Activated effector memory CD4-positive, alpha-beta T cell treated with anti-CD3 and anti-CD28 coated beads, Interleukin-2, amount 50 U/mL, for 16 hours (primary cell): ENCODE measurements at regions not wholly inside any gene's neighbourhood (a gene's known extent, or its start where the extent isn't known, plus 50 kb on each side); places are given as distances from the start of the nearest gene placed in this dataset.

Source experiments
- DNase-seq: peaks from one replicate; pipeline ENCODE4 v3.0.0-alpha.2; 2020

DNA sequence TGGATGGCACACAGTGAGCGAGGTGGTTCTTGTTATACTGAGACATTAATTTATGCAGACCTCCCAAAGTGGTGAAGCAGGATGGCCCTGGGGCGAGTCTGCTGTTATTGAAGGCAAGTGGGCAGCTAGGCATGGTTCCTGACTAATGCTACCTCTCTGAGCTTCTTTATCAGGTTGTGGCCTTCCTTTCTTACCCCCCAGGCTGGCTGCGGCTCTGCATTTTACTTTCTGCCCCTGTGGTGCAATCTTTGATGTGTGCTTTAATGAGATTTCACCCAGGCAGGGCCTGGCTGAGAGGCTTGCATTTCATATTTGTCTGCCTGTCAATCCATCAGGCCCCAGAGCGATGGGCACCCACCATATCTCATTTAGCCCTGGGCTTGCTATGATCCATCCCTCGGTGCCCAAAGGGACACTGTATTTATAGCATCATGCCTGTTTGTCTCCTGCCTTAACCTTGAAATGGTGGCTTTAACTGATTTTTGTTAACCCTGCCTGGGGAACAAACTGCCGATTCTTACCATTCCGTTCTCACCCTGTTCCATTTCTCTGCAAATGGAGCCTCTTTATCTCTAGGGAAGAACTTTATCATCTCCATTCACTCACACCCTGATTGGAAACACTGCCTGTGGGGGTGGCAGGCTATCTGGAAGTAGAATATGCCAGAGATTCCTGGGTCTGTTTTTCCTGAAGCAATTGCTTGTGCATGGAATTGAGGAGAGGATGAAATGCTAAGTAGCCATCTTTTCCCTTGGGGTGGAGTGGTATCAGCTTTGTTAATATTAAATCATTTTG is 316.2 kb upstream of the THSD7B start:
- no peak for DNase-seq

DNA sequence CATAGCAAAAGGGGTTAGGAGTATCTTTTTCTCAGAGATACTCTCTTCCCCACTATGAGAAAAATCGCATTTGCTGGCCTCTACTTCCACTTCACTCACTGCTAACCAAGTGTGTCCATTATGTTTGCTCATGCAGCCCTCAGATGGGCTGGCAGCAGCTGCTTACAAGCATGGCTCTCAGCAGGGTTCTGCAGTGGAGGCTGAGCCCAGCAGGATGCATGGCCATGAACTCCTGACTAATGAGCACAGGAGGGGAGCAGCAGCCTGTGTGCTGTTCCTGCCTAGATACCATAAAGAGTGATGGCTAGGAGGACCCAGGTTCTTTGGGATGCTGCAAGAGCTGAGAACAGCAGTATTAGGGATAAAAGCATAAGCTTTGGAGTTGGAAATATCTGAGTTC is 316.9 kb upstream of the THSD7B start:
- no peak for DNase-seq

DNA sequence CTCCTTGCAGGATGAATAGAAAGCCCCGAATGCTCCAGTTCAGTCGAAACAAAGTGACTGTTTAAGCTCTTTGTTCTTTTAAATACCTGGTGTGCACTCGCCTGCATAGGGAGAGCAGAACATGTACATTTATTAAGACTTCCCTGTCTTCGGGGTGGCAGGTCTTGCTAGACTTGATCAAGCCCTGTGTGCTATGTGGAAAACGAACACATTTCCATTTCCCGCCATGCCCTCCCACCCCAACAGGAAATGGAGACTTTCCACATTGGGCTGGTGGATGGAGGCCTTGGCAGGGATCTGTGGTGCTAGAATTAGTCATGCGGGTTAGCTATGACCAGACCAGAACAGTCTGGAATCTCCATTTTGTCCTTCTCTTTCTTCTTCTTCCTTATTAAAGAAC is 321.0 kb upstream of the THSD7B start:
- DNase-seq: no peak

DNA sequence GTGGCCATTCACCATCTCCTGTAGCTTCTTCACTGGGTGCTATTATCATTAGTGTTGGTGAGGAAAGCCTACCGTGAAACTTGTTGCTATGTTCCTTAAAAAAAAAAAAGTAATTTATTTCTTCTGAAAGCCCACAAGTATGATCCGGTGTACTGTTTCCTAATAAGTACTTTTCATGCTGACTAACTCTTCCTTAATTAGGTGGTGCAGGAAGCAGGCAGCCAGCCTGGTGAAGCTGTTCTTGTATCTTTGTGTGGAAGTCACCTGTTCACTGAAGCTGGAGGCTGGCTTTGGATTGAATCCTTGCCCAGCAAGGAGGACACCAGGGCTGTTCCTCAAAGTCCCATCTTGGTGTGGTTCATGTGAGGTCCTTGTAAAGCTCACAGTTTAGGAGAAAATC is 321.7 kb upstream of the THSD7B start:
- no peak for DNase-seq

DNA sequence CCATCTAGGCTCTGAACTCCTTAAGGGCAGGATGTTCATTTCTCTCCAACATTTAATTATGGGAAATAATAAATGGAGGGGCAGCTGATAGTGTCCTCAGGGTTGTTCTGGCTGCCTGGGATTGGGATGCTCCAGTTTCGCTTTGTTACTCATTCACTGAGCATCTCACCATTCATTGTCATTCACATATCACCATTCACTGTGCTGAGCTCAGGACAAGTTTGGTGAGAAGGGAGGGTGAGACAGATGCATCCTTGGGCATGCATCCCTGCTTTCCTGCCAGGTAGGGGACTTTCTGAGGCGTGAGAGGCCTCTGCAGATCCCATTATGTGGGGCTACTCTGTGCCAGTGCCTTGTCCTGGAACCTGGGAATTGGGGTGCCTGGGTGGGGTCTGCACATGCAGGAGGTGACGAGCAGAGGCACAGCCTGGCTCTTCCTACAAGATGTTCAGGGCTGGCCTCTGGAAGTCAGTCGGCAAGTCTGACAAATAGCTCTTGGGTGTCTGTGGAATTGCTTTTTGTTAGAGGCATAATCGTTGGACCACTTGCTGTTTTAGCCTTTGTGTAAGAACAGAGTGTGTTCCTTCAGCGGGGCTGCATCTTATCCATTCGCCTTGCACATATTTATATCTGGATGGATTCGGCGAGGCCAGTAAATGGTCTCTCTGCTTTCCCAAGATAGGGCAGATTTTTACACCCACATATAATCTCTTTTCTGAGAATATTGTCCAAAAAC is 323.2 kb upstream of the THSD7B start:
- no peak for DNase-seq

DNA sequence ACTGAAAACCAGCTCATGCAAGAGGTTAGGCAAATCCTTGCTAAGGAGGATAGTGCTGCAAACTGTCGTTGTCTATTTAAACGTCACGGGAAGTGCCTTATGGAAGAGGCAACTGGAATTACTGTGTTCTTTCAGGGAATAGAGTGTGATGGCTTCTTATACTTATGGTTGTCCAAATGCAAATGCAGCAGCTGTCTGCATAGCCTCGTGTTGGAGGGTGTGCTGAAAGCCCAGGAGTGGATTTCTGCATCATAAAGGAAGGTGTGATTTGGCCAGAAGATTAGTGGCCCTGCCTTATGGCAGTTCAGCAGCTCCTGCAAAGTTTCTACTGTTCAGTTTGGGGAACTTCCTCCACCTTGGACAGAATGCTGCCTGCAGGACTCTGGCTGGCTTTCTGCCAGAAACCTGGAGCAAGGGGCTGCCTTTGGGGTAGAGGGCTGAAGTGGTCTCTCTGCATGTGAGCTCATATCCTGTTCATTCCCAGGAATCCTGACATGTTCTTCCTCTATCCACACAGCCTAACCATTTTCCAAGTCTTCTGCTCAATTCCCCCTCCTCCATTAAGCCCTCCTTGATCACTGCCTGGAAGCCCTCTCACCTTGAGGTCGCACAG is 321.2 kb upstream of the CXCR4 start:
- DNase-seq: no peak

DNA sequence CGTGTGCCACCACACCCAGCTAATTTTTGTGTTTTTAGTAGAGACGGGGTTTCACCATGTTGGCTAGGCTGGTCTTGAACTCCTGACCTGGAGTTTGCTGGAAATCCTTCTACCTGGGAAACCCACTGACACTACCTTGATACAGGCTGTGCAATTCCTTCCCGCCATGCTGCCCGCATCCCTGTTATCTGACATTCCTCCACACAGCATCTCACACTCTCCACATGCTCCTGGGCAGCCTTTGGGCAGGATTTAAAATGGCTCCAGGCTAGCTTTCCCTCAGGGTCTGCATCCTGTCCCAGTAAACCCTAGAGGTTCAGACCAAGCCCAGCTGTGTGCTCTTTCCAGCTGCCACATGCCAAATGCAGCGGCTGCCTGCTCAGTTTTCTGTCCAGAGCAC is 319.5 kb upstream of the CXCR4 start:
- no peak for DNase-seq

DNA sequence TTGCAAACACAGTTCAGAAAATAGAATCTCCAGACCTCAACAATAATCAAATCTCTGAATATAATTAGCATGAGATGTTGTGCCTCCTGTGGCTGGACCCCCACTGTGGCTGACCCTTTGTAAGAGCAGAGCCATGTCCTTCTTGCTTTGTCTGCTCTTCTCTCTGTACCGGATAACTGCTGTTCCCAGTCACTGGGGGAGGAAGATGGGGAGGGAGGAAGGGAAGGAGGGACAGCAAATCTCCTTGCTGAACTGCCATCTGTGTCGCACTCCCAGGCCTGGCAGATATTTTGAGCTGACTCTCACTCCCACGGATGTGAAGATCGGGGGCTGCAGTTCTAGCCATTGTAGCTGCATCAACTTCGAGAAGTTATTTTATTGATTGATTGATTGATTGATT is 319.0 kb upstream of the CXCR4 start:
- no peak for DNase-seq

DNA sequence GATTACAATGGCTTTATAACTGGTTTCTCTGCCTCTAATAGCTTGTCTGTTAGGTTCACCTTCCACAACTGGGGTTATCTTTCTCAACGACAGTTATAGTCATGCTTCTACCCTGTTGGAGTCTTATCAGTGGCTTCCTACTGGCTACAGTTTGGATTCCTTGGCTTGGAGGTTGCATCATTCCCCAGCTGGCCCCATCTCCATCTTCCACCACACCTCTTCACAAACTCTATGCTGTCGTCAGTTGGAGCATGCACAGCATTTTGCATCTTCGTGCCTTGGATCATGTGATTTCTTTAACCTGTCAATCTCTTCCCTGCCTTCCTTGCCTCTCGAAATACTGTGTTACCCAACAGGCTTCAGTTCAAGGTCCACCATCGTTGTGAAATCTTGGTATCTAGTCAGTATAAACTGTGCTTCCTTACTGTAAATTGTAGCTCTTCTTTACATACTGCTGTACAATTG is 316.3 kb upstream of the CXCR4 start:
- DNase-seq: no peak

DNA sequence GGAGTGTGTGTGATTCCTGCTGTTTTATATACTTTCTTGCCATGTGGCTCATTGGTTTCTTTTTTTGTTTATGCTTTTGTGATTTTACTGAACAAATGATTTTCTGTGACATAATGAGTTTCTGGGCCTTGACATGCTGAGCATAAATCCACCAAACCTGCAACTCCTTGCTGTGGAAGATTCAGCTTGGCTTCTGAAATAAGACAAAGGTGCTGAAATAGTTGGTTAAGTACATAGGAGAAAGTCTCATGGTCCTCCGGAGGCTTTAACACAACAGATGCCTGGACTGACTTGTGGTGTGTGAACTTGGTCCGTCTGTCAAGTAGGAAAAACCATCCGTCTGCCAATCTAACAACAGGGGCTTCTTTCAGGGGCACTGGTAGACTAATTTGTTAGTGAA is 315.3 kb upstream of the CXCR4 start:
- no peak for DNase-seq

DNA sequence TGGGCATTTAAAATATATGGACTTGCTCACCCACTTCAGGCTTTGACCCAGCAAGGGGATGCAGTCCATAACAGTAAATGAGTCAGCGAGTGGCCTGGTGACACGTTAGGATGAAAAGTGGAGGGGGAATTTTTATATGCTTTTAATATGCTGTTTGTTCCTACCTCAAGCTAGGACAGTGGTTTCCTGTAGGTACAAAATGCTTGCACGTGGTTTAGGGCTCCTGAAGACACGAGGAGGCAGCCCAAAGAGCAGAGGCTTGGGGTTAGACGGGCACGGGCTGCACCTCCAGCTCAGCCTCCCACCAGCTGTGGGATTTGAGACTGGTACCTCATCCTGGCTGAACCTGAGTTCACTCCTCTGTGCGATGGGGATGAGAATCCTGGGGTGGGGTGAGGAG is 306.2 kb upstream of the CXCR4 start:
- DNase-seq: no peak

DNA sequence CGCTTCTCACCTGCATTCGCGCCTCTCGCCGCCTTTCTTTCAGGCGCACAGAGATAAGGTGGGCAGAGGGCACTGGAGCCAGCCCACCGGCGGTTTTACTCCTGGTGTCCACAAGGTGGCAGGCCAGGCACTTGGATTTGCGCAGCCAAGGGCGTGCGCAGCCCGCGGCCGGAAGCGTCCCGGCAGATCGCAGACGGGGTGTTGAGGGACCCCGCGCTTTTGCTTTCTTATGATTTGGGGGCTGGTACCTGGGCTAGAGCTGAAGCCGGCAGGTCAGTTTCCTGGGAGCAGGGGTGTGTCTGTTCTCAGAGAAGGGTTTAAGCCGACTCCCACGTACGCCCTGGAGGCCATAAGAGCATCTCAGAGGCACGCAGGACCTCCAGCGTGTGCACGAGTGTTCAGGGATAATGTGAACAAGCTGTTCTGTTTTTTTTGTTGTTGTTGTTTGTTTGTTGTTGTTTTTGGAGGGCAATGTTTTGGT is 305.6 kb upstream of the CXCR4 start:
- peak; percentile 92 for DNase-seq

DNA sequence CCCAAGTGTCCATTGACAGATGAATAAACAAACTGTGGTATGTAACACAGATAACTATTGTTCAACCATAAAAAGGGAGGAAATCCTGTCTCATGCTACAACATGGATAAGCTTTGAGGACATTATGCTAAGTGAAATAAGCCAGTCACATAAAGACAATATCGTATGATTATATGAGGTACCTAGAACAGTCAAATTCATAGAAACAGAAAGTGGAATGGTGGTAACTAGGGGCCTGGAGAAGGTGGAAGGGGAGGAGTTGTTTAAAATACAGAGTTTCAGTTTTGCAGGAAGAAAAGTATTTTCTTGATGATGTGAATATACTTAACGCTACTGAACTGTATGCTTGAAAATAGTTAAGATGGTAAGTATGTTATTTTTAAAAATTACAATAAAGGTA is 304.6 kb upstream of the CXCR4 start:
- no peak for DNase-seq

DNA sequence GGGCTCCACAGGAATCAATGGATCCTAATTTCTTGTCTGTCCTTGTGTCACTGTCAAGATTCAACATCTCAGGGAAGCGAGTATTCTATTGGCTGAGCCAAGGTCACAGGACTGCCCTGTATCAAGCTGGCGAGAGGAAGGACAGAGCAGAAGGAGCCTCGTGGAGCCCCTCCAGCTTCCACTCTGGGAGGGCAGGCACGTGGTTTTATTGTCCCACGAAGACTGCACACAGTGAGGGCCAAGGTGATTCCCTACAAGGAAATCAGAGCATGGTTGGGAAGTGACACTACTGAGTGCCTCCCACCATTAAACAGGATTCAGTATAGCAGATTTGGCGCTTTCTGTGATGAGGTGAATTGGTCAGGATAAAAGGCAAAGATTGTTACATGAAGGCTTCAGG is 302.4 kb upstream of the CXCR4 start:
- no peak for DNase-seq

DNA sequence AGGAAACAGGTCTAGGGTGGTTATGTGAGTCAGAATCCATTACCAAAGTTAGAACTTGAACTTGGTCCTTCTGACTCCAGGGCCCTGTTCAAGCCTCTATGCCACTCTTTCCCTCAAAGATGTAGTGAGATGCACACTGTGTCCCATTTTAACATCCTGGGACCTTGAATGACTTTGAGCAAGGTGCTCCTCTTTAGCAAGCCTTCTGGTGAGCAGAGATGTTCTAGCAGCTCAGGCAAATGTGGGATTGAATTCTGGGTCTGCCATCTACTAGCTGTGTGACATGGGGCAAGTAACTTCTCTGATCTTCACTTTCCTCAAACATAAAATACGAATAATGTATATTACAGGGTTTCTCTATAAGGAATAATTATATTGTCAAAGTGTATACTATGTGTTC is 294.0 kb upstream of the CXCR4 start:
- DNase-seq: no peak

DNA sequence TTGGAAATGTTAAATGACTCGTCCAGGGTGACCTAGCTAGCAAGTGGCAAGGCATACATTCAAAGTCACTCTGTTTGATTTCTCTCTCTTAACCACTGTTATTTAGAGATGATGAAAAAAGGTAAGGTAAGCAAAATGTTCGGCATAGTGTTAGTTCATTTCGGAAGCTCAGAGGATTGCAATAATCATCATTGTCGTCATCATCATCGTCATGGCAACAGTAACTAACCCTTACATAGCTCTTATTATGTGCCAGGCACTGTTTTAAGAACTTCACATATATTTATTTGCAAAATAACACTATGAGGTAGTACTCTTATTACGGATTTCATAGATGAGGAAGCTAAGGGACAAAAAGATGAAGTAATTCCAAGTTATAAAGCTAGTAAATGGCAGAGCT is 292.7 kb upstream of the CXCR4 start:
- DNase-seq: no peak

DNA sequence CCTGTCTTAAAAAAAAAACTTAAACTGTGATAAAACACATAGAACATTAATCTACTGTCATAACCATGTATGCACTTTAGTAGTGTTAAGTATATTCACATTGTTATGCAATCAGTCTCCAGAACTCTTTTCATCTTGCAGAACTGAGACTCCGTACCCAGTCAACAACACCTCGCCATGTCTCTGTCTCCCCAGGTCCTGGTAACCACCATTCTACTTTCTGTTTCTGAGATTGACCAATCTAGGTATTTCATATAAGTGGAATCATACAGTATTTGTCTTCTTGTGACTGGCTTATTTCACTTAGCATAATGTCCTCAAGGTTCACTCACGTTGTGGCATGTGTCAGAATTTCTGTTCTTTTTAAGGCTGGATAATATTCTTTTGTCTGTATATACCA is 290.8 kb upstream of the CXCR4 start:
- no peak for DNase-seq

DNA sequence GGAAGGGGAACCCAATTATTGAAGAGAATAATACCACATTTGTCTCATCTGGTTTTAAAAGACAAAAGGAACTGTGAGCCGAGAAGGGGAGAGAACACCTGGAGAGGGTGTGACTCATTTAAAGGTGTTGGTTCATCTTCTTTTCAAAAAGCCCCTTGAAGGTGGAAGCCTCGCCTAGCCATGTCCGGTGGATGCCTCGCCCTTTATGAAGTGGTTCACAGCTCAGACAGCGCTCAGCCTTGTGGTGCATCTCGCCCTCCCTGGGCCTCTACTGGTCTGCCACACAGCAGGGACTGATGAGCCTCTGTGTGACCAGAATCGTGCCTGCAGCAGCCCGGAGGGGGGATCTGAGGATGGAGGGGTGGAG is 290.0 kb upstream of the CXCR4 start:
- DNase-seq: no peak

DNA sequence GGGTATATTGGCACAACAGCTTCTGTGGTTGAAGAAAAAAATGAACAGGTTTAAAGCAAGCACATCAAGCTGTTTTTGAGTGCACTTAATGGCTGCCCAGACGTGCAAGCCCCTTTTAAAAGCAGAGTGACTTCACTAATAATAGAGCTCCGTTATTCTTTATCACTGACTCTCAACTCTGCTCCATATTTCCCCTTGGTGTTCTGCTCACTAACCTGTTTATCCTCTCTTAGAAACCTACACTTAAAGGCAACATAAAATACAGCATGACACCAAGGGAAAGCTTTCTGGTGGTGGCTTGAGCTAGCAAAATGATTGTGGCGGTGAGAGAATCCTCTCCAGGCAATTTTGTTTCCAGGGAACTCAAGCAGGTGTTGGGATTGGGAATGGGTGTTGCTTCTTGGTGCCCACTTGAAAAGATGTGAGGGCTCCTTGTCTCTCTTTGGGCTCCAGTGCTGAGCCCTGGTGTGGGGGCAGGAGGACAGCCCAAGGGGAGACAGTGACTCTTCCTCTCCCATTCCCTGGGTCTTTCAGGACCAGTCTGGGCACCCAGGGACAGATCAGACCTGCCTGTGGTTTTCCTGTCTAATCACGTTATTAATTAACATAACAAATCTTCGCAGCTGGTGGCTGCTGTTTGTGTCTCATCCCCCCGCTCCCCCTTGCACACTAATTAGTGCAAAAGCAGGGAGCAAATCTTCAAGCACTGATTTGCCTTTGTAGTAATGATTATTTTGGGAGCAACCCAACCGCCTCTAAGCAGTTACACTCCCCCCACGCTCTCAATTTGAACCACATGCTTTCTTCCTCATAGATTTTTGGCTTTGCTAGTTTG is 289.4 kb upstream of the CXCR4 start:
- DNase-seq: no peak

DNA sequence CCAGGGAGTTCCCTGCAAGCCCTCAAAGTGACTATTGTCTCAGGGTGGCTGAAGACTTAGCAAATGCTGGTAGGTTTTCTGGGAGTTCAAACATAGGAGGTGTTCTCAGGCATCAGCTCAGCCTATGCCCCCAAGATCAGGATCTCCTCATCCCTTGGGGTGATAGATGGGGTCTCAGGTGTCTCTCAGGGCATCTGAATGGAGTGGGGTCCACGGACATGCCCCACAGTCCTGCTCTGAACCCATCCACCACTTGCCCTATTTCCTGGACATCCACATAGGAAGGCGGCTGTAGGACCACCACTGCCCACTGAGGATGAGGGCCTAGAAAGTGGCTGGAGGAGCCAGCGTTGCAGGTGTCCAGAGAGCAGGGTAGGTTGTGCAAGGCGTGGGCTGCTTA is 287.0 kb upstream of the CXCR4 start:
- DNase-seq: no peak

DNA sequence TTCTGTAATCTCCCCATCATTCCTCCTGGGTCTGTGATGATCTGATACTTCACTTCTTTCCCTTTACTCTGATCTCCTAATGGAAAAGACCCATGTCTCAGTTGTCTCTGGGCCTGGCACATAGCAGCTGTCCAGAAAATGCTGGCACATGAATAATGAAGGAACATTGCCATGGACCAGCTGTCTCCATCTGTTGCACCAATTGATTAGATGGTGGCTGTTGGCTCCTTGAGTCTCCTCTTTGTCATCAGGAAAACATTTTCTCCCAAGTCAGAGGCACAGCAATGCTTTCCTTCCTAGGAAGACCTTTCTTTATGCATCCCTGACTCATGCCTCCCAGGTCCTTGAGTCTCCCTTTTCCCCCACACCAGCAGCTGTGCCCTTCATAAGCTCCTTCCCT is 286.2 kb upstream of the CXCR4 start:
- no peak for DNase-seq

DNA sequence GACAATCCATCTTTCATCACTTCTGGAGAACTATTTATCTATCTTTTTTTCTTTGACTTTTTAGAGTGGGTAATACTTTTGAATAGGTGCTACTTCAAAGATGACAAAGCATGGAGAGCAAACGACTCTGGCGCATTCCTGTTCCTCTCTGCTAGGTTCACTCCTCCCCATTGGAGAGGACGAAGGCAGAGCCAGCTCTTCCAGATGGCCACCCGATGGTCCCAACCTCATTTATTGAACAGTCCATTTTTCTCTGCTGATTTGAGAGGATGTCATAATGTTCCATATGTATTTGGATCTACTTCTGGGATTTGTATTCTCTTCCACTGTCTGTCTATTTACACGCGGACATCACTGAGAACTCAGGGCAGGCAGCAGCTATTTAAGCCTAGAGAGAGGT is 284.3 kb upstream of the CXCR4 start:
- no peak for DNase-seq

DNA sequence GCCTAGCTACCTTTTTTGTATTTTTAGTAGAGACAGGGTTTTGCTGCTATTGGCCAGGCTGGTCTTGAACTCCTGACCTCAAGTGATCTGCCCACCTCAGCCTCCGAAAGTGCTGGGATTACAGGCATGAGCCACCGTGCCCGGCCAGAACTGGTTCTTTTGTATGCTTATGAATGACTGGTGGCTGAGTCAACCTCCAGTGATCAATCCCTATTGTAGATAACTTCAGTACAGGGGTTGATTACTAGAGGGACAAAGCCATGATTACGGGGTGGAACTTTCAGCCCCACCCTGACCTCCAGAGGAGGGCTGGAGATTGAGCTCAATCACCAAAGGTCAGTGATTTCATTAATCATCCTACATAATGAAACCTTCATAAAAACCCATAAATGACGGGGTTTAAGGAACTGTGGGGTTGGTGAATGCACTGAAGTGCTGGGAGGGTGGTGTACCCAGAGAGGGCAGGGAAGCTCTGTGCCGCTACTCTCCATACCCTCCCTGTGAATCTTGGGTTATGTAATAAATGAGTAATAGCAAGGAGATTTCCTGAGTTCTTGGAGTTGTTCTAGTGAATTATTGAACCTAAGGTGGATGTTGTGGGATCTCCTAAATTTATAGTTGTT is 281.8 kb upstream of the CXCR4 start:
- no peak for DNase-seq
